SU-DHL-6 (cell line): ENCODE measurements at regions not wholly inside any gene's neighbourhood (a gene's known extent, or its start where the extent isn't known, plus 50 kb on each side); places are given as distances from the start of the nearest gene placed in this dataset.

Experiments
- H2AFZ ChIP-seq: fragments of 200-600 bp; sonication (generic); 2 replicates; pipeline ENCODE4 v1.6.1; 2014; ENCODE audit warnings: low read depth, mild to moderate bottlenecking, moderate library complexity, mixed read lengths, antibody characterized with exemption, low read length; ENCODE audit not compliant: severe bottlenecking
- H3F3A ChIP-seq: fragments of 200-600 bp; shearing (Covaris generic); 2 replicates; pipeline ENCODE4 v1.6.0; 2016; ENCODE audit warnings: antibody characterized with exemption, mild to moderate bottlenecking; ENCODE audit not compliant: insufficient read depth
- H3K27ac ChIP-seq: fragments of 200-600 bp; sonication (generic); 2 replicates; pipeline ENCODE4 v1.5.1; 2016; ENCODE audit warnings: low read depth, mild to moderate bottlenecking, low read length, moderate library complexity, mixed read lengths
- H3K27me3 ChIP-seq: fragments of 200-600 bp; sonication (generic), shearing (Covaris generic); 2 replicates; pipeline ENCODE4 v1.6.0; 2014; ENCODE audit warnings: mild to moderate bottlenecking, low read length
- H3K36me3 ChIP-seq: fragments of 200-600 bp; sonication (generic); 2 replicates; pipeline ENCODE4 v1.6.1; 2014; ENCODE audit warnings: mild to moderate bottlenecking, low read length, mixed read lengths
- H3K4me2 ChIP-seq: fragments of 300-600, 200-600 bp; shearing (Covaris generic), sonication (generic); 2 replicates; pipeline ENCODE4 v1.6.0; 2014; ENCODE audit warnings: low read length, low read depth, mild to moderate bottlenecking; ENCODE audit not compliant: poor library complexity, severe bottlenecking
- H3K4me3 ChIP-seq: fragments of 200-600 bp; sonication (generic); 2 replicates; pipeline ENCODE4 v1.5.1; 2014; ENCODE audit warnings: antibody characterized with exemption, low read length, mild to moderate bottlenecking, mixed read lengths; ENCODE audit not compliant: insufficient read depth, poor library complexity, severe bottlenecking
- H3K79me2 ChIP-seq: fragments of 200-600 bp; sonication (generic); 2 replicates; pipeline ENCODE4 v1.6.1; 2014; ENCODE audit warnings: mild to moderate bottlenecking, low read length, moderate library complexity; ENCODE audit not compliant: insufficient read depth
- H3K9ac ChIP-seq: fragments of 200-600 bp; sonication (generic); 2 replicates; pipeline ENCODE4 v1.7.0; 2014; ENCODE audit warnings: mild to moderate bottlenecking, low read length
- H3K9me2 ChIP-seq: fragments of 200-600 bp; sonication (generic); replicated peaks from 2 replicates; pipeline ENCODE4 v1.6.1; 2014; ENCODE audit warnings: low read length; ENCODE audit not compliant: insufficient read depth
- H3K9me3 ChIP-seq: fragments of 200-600 bp; sonication (generic); 2 replicates; pipeline ENCODE4 v1.6.1; 2014; ENCODE audit warnings: low read length, mixed read lengths; ENCODE audit not compliant: insufficient read depth
- H4K20me1 ChIP-seq: fragments of 200-600 bp; sonication (generic); 2 replicates; pipeline ENCODE4 v1.6.1; 2014; ENCODE audit warnings: low read depth, mild to moderate bottlenecking, antibody characterized with exemption, low read length, moderate library complexity, mixed read lengths
- CTCF ChIP-seq: fragments of 200-600 bp; sonication (generic); IDR thresholded peaks from one replicate; pipeline ENCODE4 v1.5.1; 2017; ENCODE audit warnings: antibody characterized with exemption, mild to moderate bottlenecking, low read length, moderate library complexity; ENCODE audit not compliant: insufficient read depth, poor library complexity, severe bottlenecking
- EZH2phosphoT487 ChIP-seq: fragments of 200-600 bp; sonication (generic), shearing (Covaris generic); conservative IDR thresholded peaks from 2 replicates; pipeline ENCODE4 v1.6.1; 2018; ENCODE audit warnings: mild to moderate bottlenecking, antibody characterized with exemption, low read length, moderate library complexity, mixed read lengths

DNA sequence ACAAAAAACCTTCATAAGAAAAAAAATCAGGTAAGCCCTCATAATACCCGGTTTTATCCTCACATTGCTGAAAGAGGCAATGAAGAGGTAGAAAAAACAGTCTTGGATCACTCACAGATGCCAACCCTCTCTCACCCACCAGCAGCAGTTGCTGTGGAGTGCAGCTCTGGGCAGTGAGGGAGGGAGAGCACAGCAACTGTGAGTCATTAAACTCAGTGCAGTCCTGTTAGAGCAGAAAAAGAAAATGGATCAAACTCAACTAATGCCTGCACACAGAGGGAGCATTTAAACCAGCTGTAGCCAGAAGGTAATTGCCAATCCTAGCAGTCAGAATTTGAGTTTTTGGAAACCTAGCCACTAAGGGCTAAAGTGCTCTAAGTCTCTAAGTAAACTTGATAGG is 1050.6 kb upstream of the ALCAM start:
- H3K9ac ChIP-seq: no peak overlapping the region
- no peaks in the 10 kb centered on the region for H3K27me3 ChIP-seq
- H3K27ac ChIP-seq: no peak overlapping the region
- no peaks in the 10 kb centered on the region for H3K9me2 ChIP-seq
- no peak for TF ChIP-seq EZH2phosphoT487
- TF ChIP-seq CTCF: no peak
- no peaks in the 10 kb centered on the region for H4K20me1 ChIP-seq
- H3K36me3 ChIP-seq: no peaks in the 10 kb centered on the region; the same call in 1 of the 2 replicates
- no peaks in the 10 kb centered on the region for H3K79me2 ChIP-seq
- H3K4me3 ChIP-seq: no peak overlapping the region
- no peaks in the 10 kb centered on the region for H3F3A ChIP-seq
- H2AFZ ChIP-seq: no peak overlapping the region
- H3K4me2 ChIP-seq: no peak overlapping the region
- no peaks in the 10 kb centered on the region for H3K9me3 ChIP-seq

DNA sequence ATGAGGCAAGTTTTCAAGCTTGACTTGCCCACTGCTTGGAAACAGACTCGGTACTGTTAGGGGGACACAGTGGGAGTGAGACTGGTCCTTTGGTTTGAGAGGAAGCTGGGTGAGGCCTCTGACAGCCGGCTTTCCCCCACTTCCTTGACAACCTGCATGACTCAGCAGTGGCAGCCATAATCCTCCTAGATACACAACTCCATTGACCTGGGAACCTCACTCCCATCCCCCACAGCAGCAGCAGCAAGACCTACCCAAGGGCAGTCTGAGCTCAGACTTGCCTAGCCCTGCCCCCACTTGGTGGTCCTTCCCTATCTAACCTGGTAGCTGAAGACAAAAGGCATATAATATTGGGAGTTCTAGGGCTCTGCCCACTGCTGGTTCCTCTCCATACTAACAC is 1043.5 kb upstream of the ALCAM start:
- no peak overlapping the region for H3K9ac ChIP-seq
- H3K27ac ChIP-seq: no peak overlapping the region
- H2AFZ ChIP-seq: no peak overlapping the region
- no peaks in the 10 kb centered on the region for H3K79me2 ChIP-seq
- no peaks in the 10 kb centered on the region for H3K9me2 ChIP-seq
- H3K36me3 ChIP-seq: no peaks in the 10 kb centered on the region
- no peak overlapping the region for H3K4me2 ChIP-seq
- H4K20me1 ChIP-seq: no peaks in the 10 kb centered on the region
- H3F3A ChIP-seq: no peaks in the 10 kb centered on the region
- peaks cover 4% of the 10 kb centered on the region; the same call in 1 of the 2 replicates for H3K9me3 ChIP-seq
- H3K4me3 ChIP-seq: no peak overlapping the region
- TF ChIP-seq CTCF: no peak
- no peak for TF ChIP-seq EZH2phosphoT487
- H3K27me3 ChIP-seq: no peaks in the 10 kb centered on the region

DNA sequence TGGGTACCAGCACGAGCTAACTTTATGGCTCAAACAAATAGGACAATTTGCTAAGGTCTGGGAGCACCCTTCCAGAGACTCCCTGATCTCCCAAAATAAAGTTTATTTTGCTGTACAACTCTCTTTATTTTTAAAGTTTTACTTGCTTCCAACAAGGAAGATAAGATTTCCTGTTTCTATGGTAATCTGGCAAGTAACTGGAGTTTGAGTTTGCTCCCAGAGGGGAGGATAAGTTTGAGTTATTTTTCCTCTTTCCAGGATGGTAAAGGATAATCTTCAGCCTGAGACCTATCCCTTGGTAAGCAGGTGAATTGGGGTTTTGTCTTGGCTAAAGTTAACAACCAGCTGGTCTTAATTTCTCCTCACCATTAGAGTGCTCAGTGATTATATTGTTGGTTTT is 1019.4 kb upstream of the ALCAM start:
- H3K9me3 ChIP-seq: no peaks in the 10 kb centered on the region
- TF ChIP-seq CTCF: no peak
- TF ChIP-seq EZH2phosphoT487: no peak
- H3K27me3 ChIP-seq: no peaks in the 10 kb centered on the region
- H3K79me2 ChIP-seq: no peaks in the 10 kb centered on the region
- H3F3A ChIP-seq: no peaks in the 10 kb centered on the region
- no peak overlapping the region for H2AFZ ChIP-seq
- no peak overlapping the region for H3K4me3 ChIP-seq
- no peak overlapping the region for H3K27ac ChIP-seq
- no peak overlapping the region for H3K9ac ChIP-seq
- no peak overlapping the region for H3K4me2 ChIP-seq
- H3K9me2 ChIP-seq: no peaks in the 10 kb centered on the region
- H3K36me3 ChIP-seq: no peaks in the 10 kb centered on the region
- no peaks in the 10 kb centered on the region for H4K20me1 ChIP-seq
